PFSK-1 (cell line): ENCODE measurements at regions not wholly inside any gene's neighbourhood (a gene's known extent, or its start where the extent isn't known, plus 50 kb on each side); places are given as distances from the start of the nearest gene placed in this dataset.

Experiments used
- POLR2AphosphoS5 ChIP-seq: IDR thresholded peaks from 2 replicates; pipeline ENCODE4 v1.6.1; 2012; ENCODE audit warnings: low read depth, mild to moderate bottlenecking, control low read depth, low read length, moderate library complexity
- SIN3A ChIP-seq: IDR thresholded peaks from 2 replicates; pipeline ENCODE4 v1.6.1; 2012; ENCODE audit warnings: mild to moderate bottlenecking, low read length, moderate library complexity, borderline replicate concordance; ENCODE audit not compliant: insufficient read depth
- TAF1 ChIP-seq: IDR thresholded peaks from 2 replicates; pipeline ENCODE4 v1.6.1; 2012; ENCODE audit warnings: low read length, control low read depth, borderline replicate concordance; ENCODE audit not compliant: insufficient read depth
- TF ChIP-seq, protein P1 (sequence below), 2 experiments: IDR thresholded peaks; 2 replicates each; pipeline versions ENCODE4 v1.6.1 to v1.8.0; 2011 to 2012; ENCODE audit warnings: low read depth in 2 of 2, low read length in 2 of 2, control low read depth in 1 of 2, inconsistent platforms in 1 of 2, mild to moderate bottlenecking in 1 of 2, moderate library complexity in 1 of 2; ENCODE audit not compliant: insufficient read depth in 1 of 2

DNA sequence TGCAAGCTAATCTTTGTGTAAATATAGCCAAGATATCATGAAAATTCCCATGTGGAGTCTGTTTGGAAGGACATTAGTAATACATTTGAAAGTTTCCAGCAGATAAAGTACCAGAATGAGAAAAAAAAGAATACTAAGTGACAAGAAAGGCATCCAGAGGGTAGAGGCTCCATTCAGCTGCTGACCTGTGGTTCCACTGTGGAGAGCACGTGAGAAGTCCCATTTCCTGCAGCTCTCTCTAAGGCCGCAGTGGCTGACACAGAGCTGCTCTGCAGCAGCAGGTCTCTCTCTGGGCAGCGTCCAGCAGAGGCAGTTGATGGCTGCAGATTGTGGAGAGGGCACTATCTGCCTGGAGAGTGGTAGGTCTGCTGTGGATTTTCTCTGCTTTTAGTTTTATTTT, 100.1 kb upstream of the TMEM72 start:
- TF ChIP-seq POLR2AphosphoS5 = no peak
- TF ChIP-seq TAF1 = no peak
- TF ChIP-seq, protein P1, sequence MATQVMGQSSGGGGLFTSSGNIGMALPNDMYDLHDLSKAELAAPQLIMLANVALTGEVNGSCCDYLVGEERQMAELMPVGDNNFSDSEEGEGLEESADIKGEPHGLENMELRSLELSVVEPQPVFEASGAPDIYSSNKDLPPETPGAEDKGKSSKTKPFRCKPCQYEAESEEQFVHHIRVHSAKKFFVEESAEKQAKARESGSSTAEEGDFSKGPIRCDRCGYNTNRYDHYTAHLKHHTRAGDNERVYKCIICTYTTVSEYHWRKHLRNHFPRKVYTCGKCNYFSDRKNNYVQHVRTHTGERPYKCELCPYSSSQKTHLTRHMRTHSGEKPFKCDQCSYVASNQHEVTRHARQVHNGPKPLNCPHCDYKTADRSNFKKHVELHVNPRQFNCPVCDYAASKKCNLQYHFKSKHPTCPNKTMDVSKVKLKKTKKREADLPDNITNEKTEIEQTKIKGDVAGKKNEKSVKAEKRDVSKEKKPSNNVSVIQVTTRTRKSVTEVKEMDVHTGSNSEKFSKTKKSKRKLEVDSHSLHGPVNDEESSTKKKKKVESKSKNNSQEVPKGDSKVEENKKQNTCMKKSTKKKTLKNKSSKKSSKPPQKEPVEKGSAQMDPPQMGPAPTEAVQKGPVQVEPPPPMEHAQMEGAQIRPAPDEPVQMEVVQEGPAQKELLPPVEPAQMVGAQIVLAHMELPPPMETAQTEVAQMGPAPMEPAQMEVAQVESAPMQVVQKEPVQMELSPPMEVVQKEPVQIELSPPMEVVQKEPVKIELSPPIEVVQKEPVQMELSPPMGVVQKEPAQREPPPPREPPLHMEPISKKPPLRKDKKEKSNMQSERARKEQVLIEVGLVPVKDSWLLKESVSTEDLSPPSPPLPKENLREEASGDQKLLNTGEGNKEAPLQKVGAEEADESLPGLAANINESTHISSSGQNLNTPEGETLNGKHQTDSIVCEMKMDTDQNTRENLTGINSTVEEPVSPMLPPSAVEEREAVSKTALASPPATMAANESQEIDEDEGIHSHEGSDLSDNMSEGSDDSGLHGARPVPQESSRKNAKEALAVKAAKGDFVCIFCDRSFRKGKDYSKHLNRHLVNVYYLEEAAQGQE (IDR thresholded peaks at IDR 0.05; ENCODE audit: insufficient read depth in 1 of 2, low read depth in 2 of 2, low read length in 2 of 2) = no peak
- TF ChIP-seq SIN3A = no peak
